Fibroblast of lung (primary cell): ENCODE measurements at regions not wholly inside any gene's neighbourhood (a gene's known extent, or its start where the extent isn't known, plus 50 kb on each side); places are given as distances from the start of the nearest gene placed in this dataset.

ENCODE experiments used
- DNase-seq, 2 donors: peaks; one replicate each; pipeline versions ENCODE4 v3.0.0 to v3.0.0-alpha.2; 2010; ENCODE audit warnings: low read depth in 2 of 2
- H2AFZ ChIP-seq: 2 replicates; pipeline ENCODE4 v1.5.1; 2012; ENCODE audit warnings: low read length, control low read depth, inconsistent platforms
- H3K27ac ChIP-seq: 2 replicates; pipeline ENCODE4 v1.5.1; 2011; ENCODE audit warnings: low read length, control low read depth; ENCODE audit not compliant: insufficient read depth
- H3K27me3 ChIP-seq: 2 replicates; pipeline ENCODE4 v1.5.1; 2011; ENCODE audit warnings: mild to moderate bottlenecking, low read length; ENCODE audit not compliant: control insufficient read depth, insufficient read depth
- H3K36me3 ChIP-seq: 2 replicates; pipeline ENCODE4 v1.5.1; 2011; ENCODE audit warnings: low read length; ENCODE audit not compliant: control insufficient read depth, insufficient read depth
- H3K4me1 ChIP-seq: 2 replicates; pipeline ENCODE4 v1.5.1; 2011; ENCODE audit warnings: low read length; ENCODE audit not compliant: control insufficient read depth, insufficient read depth; ENCODE audit errors: extremely low read depth
- H3K4me2 ChIP-seq: 2 replicates; pipeline ENCODE4 v1.5.1; 2011; ENCODE audit warnings: low read length, control low read depth; ENCODE audit not compliant: insufficient read depth; ENCODE audit errors: extremely low read depth
- H3K4me3 ChIP-seq, 4 experiments: fragments of 200-600 bp in 1 of 4; sonication (generic) in 1 of 4; replicated peaks in 1 of 4; 2 replicates each; pipeline ENCODE4 v1.5.1; 2011 to 2016; ENCODE audit warnings: low read length in 4 of 4, low read depth in 3 of 4, mild to moderate bottlenecking in 3 of 4, control low read depth in 2 of 4, inconsistent platforms in 1 of 4, mixed read lengths in 1 of 4; ENCODE audit not compliant: insufficient read depth in 1 of 4; ENCODE audit errors: control extremely low read depth in 1 of 4
- H3K79me2 ChIP-seq: 2 replicates; pipeline ENCODE4 v1.5.1; 2012; ENCODE audit warnings: mild to moderate bottlenecking, low read length, inconsistent platforms; ENCODE audit not compliant: control insufficient read depth, insufficient read depth
- H3K9ac ChIP-seq: 2 replicates; pipeline ENCODE4 v1.5.1; 2011; ENCODE audit warnings: mild to moderate bottlenecking, low read length, control low read depth; ENCODE audit not compliant: insufficient read depth
- H3K9me3 ChIP-seq: 2 replicates; pipeline ENCODE4 v1.5.1; 2012; ENCODE audit warnings: low read depth, low read length; ENCODE audit not compliant: control insufficient read depth, insufficient read depth
- H4K20me1 ChIP-seq: 2 replicates; pipeline ENCODE4 v1.5.1; 2011; ENCODE audit warnings: low read length; ENCODE audit not compliant: control insufficient read depth, insufficient read depth; ENCODE audit errors: extremely low read depth
- CTCF ChIP-seq, 2 donors: IDR thresholded peaks in 1 of 2; conservative IDR thresholded peaks in 1 of 2; 1 replicate in 1 of 2; 2 replicates in 1 of 2; pipeline ENCODE4 v1.5.1; 2011 to 2012; ENCODE audit warnings: low read length in 2 of 2, control low read depth in 1 of 2, inconsistent platforms in 1 of 2, low read depth in 1 of 2, mild to moderate bottlenecking in 1 of 2
- EZH2 ChIP-seq: IDR thresholded peaks from 2 replicates; pipeline ENCODE4 v1.5.1; 2012; ENCODE audit warnings: low read length, control low read depth, mild to moderate bottlenecking; ENCODE audit errors: missing control alignments

GRCh38 chr7:86939197-86939814 lies 120.1 kb downstream of the ELAPOR2 start:
- Histone ChIP-seq H3K9ac (no peak overlapping the region), H3K27ac (no peak overlapping the region), H3K27me3 (no peaks in the 10 kb centered on the region), H3K4me1 (no peaks in the 10 kb centered on the region), H3K36me3 (no peaks in the 10 kb centered on the region), H2AFZ (no peak overlapping the region), H3K4me2 (no peak overlapping the region), H3K4me3 (no peak overlapping the region), H3K79me2 (no peaks in the 10 kb centered on the region), H4K20me1 (no peaks in the 10 kb centered on the region), H3K9me3 (no peaks in the 10 kb centered on the region)
- TF ChIP-seq EZH2 (no peak), CTCF (conservative IDR thresholded peaks at IDR 0.05 in 1 of 2, IDR thresholded peaks at IDR 0.05 in 1 of 2; ENCODE audit: low read depth in 1 of 2, low read length in 2 of 2) (peak; percentile 69 to 70)
- DNase-seq = peak; percentile 54 to 73

GRCh38 chr7:86937363-86937878 lies 122.0 kb downstream of the ELAPOR2 start:
- H2AFZ ChIP-seq = no peak overlapping the region
- no peak overlapping the region for H3K27ac ChIP-seq
- no peak for TF ChIP-seq CTCF (conservative IDR thresholded peaks at IDR 0.05 in 1 of 2, IDR thresholded peaks at IDR 0.05 in 1 of 2; ENCODE audit: low read depth in 1 of 2, low read length in 2 of 2)
- no peak for TF ChIP-seq EZH2
- no peaks in the 10 kb centered on the region for H4K20me1 ChIP-seq
- no peak overlapping the region for H3K4me3 ChIP-seq
- H3K36me3 ChIP-seq = no peaks in the 10 kb centered on the region
- no peak overlapping the region for H3K4me2 ChIP-seq
- no peaks in the 10 kb centered on the region for H3K27me3 ChIP-seq
- H3K9ac ChIP-seq = no peak overlapping the region
- no peak for DNase-seq
- no peaks in the 10 kb centered on the region for H3K79me2 ChIP-seq
- no peaks in the 10 kb centered on the region for H3K9me3 ChIP-seq
- no peaks in the 10 kb centered on the region for H3K4me1 ChIP-seq

GRCh38 chr7:86933295-86933845 lies 126.1 kb downstream of the ELAPOR2 start:
- no peaks in the 10 kb centered on the region for H3K36me3 ChIP-seq
- no peak for TF ChIP-seq CTCF (conservative IDR thresholded peaks at IDR 0.05 in 1 of 2, IDR thresholded peaks at IDR 0.05 in 1 of 2; ENCODE audit: low read depth in 1 of 2, low read length in 2 of 2)
- TF ChIP-seq EZH2 = no peak
- no peaks in the 10 kb centered on the region for H4K20me1 ChIP-seq
- no peaks in the 10 kb centered on the region for H3K27me3 ChIP-seq
- no peak overlapping the region for H3K4me3 ChIP-seq
- no peak overlapping the region for H3K4me2 ChIP-seq
- DNase-seq = no peak
- H3K9ac ChIP-seq = no peak overlapping the region
- no peaks in the 10 kb centered on the region for H3K9me3 ChIP-seq
- no peak overlapping the region for H3K27ac ChIP-seq
- H3K4me1 ChIP-seq = no peaks in the 10 kb centered on the region
- H2AFZ ChIP-seq = no peak overlapping the region
- no peaks in the 10 kb centered on the region for H3K79me2 ChIP-seq
